Adipose tissue (tissue), 3 donors: ENCODE measurements at regions not wholly inside any gene's neighbourhood (a gene's known extent, or its start where the extent isn't known, plus 50 kb on each side); places are given as distances from the start of the nearest gene placed in this dataset.

Source experiments
- H3K27ac ChIP-seq: one replicate; pipeline ENCODE4 v1.5.1; 2013; ENCODE audit warnings: low read depth, low read length
- WGBS, 3 donors: extraction: QIAGEN DNeasy Blood & Tissue Kit; methylation state at CpG; one replicate each; pipeline ENCODE4 v1.1.7; 2013; 5-methylcytosine and 5-hydroxymethylcytosine counted together
- donor health status: healthy with polysubstance abuse.
- donor health status: Bipolar disorder and iron deficiency.
- donor health status: healthy.

- WGBS, 3 donors, result 96 to 98% (median 97%) methylated on average over 4 of the region's 4 CpGs
- no peak overlapping the region for H3K27ac ChIP-seq
Measured at GRCh38 chr9:86548220-86548619, 194.0 kb upstream of the TUT7 start.

DNA sequence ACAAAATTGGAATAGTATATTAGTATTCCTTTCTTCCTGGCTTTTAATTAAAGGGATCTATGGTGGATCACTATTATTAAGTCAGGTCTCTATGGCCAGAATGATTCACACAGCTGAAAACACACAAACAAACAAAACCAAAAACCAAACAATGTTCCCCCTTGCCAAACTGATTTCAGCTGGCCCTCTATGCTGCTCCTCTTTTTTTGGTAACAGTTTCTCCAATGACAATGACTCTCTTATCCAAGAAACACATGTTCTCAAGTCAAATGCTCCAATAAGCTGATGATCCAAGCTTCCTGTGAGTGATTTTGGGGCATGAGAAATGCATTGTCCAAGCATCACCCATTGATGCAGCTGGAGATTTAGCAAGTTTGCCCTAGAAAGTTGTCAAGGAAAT is 193.4 kb upstream of the TUT7 start:
- H3K27ac ChIP-seq, result no peak overlapping the region

DNA sequence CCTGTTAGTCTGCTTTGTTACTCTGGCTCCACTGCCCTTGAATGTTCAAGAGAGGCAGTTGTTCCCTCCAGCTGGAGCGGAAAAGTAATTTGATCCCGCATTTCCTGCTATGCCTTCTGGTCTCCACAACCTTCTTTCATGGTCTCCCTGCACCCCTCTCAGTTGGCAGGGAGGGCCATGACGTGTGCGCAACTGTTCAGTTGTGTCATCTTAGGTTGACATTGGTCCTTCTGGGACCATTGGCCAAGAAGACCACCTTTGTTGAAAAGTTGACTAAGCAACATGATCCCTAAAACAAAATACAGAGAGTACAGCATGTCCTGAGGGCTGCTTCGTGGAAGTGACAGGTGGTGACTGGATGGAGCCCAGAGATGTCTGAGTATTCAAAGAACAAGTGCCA is 192.5 kb upstream of the TUT7 start:
- no peak overlapping the region for H3K27ac ChIP-seq
- WGBS, 3 donors, result 73 to 86% (median 84%) methylated on average over 5 of the region's 5 CpGs

GRCh38 chr9:86545090-86545489 is 190.9 kb upstream of the TUT7 start:
- 41 to 47% (median 44%) methylated on average over 2 of the region's 2 CpGs for WGBS, 3 donors
- no peak overlapping the region for H3K27ac ChIP-seq

- WGBS, 3 donors, result 25 to 48% (median 36%) methylated on average over 2 of the region's 2 CpGs
- no peak overlapping the region for H3K27ac ChIP-seq
Measured at GRCh38 chr9:86541014-86541570, 186.9 kb upstream of the TUT7 start.

DNA sequence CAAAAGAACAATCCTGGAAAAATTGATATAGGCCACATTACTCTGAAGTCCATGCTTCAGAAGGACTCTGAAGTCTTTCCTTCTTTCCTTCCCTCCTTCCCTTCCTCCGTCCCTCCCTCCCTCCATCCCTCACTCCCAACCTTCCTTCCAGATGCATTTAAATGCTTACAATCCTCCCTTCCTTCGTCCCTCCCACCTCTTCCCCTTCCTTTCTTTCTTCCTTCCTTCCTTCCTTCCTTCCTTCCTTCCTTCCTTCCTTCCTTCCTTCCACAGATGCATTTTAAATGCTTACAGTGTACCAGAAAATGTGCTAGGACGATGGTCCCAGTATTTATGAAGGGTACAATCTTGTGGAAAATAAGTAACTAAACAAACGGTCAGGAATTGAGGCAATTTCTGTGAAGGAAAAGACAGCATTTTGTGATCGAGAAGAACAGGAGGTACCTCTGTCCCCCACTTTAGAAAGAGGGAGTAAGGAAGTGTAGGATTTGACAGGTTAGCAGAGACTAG is 181.3 kb upstream of the TUT7 start:
- WGBS, 3 donors, result 75 to 88% (median 82%) methylated on average over 5 of the region's 5 CpGs
- H3K27ac ChIP-seq, result no peak overlapping the region

GRCh38 chr9:86534572-86535258 is 180.5 kb upstream of the TUT7 start:
- 62 to 70% (median 69%) methylated on average over 4 of the region's 4 CpGs for WGBS, 3 donors
- H3K27ac ChIP-seq, result no peak overlapping the region

DNA sequence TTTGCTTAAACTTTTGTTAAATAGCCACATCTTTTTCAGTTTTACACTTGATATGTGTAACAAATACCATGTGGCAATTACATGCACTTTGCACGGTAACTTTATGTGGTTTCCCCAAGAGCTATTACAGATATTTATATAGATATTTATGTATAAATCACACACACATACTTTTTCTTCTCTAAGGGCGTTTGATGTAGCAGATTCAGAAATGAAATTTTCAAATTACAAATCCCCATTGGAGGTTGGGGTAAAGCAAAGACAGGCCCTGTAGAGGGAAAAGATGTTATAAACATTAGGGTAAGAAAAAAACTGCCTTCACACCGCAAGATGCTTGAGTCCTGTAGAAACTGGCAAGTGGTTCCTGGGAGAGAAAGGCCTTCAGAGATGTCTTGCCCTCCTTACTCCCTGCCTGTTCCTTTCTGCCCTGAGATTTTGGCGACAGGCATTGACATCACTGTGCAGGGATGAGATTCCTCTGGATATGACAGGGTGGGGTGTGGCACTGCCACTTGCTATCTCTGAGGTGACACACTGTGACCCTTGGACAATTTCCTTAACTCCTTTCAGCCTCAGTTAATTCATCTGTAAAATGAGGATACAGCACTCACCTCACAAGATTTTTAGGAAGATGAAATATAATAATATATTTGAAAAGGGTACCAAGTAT is 177.9 kb upstream of the TUT7 start:
- H3K27ac ChIP-seq, result no peak overlapping the region
- 90 to 91% (median 90%) methylated on average over 4 of the region's 4 CpGs for WGBS, 3 donors

- H3K27ac ChIP-seq, result no peak overlapping the region
- 72 to 83% (median 72%) methylated on average over 6 of the region's 6 CpGs for WGBS, 3 donors
Measured at GRCh38 chr9:86531273-86531970, 177.2 kb upstream of the TUT7 start.

DNA sequence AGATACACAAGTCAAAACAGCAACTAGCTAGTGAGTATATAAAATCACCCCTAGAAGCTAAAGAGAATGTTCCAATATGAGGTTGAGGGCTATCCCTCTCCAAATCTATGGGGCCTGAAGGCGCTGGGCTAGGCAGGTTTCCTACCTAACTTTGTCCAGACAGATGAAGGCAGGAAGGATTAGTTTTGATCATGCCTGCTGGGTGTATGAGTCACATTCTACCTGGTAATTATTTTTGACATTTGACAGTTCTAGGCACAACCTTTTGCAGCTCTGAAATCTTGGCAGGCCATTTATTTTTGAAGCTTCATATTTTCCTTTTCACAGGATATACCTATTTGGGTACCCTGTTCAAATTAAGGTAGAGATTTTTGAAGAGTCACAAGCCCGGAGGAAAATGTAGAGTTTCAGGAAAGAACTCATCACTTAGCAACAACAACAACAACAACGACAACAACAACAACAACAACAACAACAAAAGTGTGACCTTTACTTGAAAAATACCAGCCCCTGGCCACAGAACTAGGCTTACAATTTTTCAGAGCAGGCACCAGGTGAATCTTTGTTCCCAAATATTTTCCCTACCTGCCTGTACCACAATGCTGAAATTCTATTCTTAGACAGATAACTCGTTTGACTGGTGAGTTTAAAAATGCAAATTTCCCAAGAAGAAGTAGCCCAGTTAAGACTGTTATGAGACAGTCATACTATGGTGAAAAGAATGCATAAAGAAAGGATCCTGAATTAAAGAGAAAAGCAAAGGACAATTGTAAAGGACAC is 175.5 kb upstream of the TUT7 start:
- 56 to 77% (median 74%) methylated on average over 4 of the region's 4 CpGs for WGBS, 3 donors
- no peak overlapping the region for H3K27ac ChIP-seq

GRCh38 chr9:86526021-86526420 is 171.8 kb upstream of the TUT7 start:
- 42 to 64% (median 59%) methylated on average over 6 of the region's 6 CpGs for WGBS, 3 donors
- H3K27ac ChIP-seq, result no peak overlapping the region

DNA sequence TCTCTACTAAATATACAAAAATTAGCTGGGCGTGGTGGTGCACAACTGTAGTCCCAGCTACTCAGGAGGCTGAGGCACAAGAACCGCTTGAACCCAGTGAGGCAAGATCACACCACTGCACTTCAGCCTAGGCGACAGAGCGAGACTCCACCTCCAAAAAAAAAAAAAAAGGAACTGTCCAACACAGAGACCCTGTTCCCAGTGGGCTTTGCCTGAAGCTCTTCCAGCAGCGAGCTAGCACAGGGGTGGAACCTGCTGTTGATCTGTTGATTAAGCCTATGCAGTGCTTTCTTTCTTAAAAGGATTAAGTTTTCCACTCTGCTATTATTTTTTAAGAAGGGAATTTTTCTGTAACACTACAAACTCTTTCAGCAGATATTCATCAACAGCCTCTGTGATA is 171.0 kb upstream of the TUT7 start:
- H3K27ac ChIP-seq, result no peak overlapping the region
- 80 to 89% (median 81%) methylated on average over 5 of the region's 5 CpGs for WGBS, 3 donors

DNA sequence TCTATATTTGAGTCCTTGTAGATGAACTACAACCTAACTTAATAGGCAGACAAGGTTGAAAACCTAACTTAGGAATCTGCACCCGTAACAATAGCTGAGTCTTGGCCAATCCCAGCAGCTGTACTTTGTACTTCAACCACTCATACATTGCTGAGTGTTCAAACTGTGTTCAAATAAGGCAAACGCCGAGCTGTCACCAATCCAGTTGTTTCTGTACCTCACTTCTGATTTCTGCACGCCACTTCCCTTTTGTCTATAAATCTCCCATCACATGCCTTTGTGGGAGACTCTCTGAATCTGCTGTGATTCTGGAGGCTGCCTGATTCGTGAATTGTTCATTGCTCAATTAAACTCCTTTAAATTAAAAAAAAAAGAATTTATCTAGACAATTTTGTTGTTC is 167.8 kb upstream of the TUT7 start:
- 76 to 78% (median 77%) methylated on average over 5 of the region's 5 CpGs for WGBS, 3 donors

DNA sequence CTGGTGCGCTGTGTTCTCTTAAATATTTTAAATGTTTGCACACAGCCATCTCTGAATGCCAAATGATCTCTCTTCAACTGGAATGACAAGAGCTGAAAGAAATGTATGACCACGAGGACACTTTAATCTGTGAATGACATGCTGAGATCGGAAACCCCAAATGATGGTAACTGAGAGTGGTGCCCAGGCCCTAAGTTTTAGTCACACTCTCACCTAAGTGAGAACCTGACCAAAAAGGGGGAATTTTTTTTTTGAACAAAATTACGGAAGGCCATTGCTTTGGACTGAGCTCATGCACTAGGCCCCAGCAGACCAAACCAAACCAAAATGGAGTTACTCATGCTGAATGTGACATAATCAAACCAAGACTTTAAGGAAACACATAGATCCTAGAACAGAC is 167.1 kb upstream of the TUT7 start:
- H3K27ac ChIP-seq, result no peak overlapping the region
- 93 to 94% (median 93%) methylated on average over 4 of the region's 4 CpGs for WGBS, 3 donors

More for the DNA sequence above, 167.8 kb upstream of the TUT7 start:
- H3K27ac ChIP-seq, result no peak overlapping the region

- no peak overlapping the region for H3K27ac ChIP-seq
Measured at GRCh38 chr9:86519066-86519615, 164.9 kb upstream of the TUT7 start.

DNA sequence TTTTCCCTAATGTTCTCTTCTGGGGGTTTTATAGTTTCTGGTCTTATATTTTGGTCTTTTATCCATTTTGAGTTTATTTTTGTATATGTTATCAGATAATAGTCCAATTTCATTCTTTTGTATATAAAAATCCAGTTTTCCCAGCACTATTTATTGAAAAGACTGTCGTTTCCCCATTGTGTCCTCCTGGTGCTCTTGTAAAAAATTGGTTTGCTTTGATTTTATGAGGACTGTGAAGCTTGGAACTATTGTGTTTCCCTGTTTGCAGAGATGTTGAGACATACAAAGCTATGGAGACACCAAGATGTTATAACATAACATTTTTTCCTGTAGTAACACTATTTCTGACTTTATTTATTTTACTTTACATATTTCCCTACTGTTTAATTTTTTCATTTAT is 163.3 kb upstream of the TUT7 start:
- H3K27ac ChIP-seq, result no peak overlapping the region
- 86 to 93% (median 92%) methylated on average over 1 of the region's 1 CpG for WGBS, 3 donors

- WGBS, 3 donors, result 86 to 92% (median 91%) methylated on average over 19 of the region's 19 CpGs
- H3K27ac ChIP-seq, result no peak overlapping the region
Measured at GRCh38 chr9:86516564-86516963, 162.4 kb upstream of the TUT7 start.

GRCh38 chr9:86515221-86515620 is 161.0 kb upstream of the TUT7 start:
- no peak overlapping the region for H3K27ac ChIP-seq
- 18 to 72% (median 70%) methylated on average over 4 of the region's 4 CpGs for WGBS, 3 donors
